MM.1S (cell line): ENCODE measurements at regions not wholly inside any gene's neighbourhood (a gene's known extent, or its start where the extent isn't known, plus 50 kb on each side); places are given as distances from the start of the nearest gene placed in this dataset.

Experiments
- DNase-seq: peaks from one replicate; pipeline ENCODE4 v3.0.0-alpha.2; 2015
- H2AFZ ChIP-seq: fragments of 300-600 bp; sonication (generic); 2 replicates; pipeline ENCODE4 v1.6.0; 2016; ENCODE audit warnings: antibody characterized with exemption, low read length
- H3F3A ChIP-seq: fragments of 300-600 bp; sonication (generic); 2 replicates; pipeline ENCODE4 v1.6.1; 2016; ENCODE audit warnings: mild to moderate bottlenecking, antibody characterized with exemption, low read length, moderate library complexity, mixed read lengths; ENCODE audit not compliant: insufficient read depth
- H3K27ac ChIP-seq: fragments of 300-600 bp; sonication (generic); 2 replicates; pipeline ENCODE4 v1.5.1; 2016; ENCODE audit warnings: mild to moderate bottlenecking, low read length
- H3K27me3 ChIP-seq: fragments of 300-600 bp; sonication (generic); replicated peaks from 2 replicates; pipeline ENCODE4 v1.6.0; 2016; ENCODE audit warnings: low read length; ENCODE audit not compliant: insufficient read depth
- H3K36me3 ChIP-seq: fragments of 300-600 bp; sonication (generic); replicated peaks from 2 replicates; pipeline ENCODE4 v1.6.1; 2016; ENCODE audit warnings: mild to moderate bottlenecking, low read length, mixed read lengths; ENCODE audit not compliant: insufficient read depth
- H3K4me1 ChIP-seq: fragments of 300-600 bp; sonication (generic); 2 replicates; pipeline ENCODE4 v1.6.1; 2016; ENCODE audit warnings: low read length, mixed read lengths
- H3K4me2 ChIP-seq: fragments of 300-600 bp; sonication (generic); 2 replicates; pipeline ENCODE4 v1.6.0; 2016; ENCODE audit warnings: low read depth, low read length
- H3K4me3 ChIP-seq: fragments of 300-600 bp; sonication (generic); 2 replicates; pipeline ENCODE4 v1.5.1; 2016; ENCODE audit warnings: low read length, mixed read lengths
- H3K79me2 ChIP-seq: fragments of 300-600 bp; sonication (generic); 2 replicates; pipeline ENCODE4 v1.6.1; 2016; ENCODE audit warnings: mixed run types, low read length, mixed read lengths
- H3K9ac ChIP-seq: fragments of 300-600 bp; sonication (generic); 2 replicates; pipeline ENCODE4 v1.6.1; 2016; ENCODE audit warnings: low read length, mixed read lengths
- H3K9me2 ChIP-seq: fragments of 300-600 bp; sonication (generic); replicated peaks from 2 replicates; pipeline ENCODE4 v1.6.1; 2016; ENCODE audit warnings: mild to moderate bottlenecking, low read length, mixed read lengths; ENCODE audit not compliant: insufficient read depth
- H3K9me3 ChIP-seq: fragments of 300-600 bp; sonication (generic); replicated peaks from 2 replicates; pipeline ENCODE4 v1.6.1; 2016; ENCODE audit warnings: mild to moderate bottlenecking, low read length, mixed read lengths; ENCODE audit not compliant: insufficient read depth
- H4K20me1 ChIP-seq: fragments of 300-600 bp; sonication (generic); 2 replicates; pipeline ENCODE4 v1.6.1; 2016; ENCODE audit warnings: mild to moderate bottlenecking, low read length, moderate library complexity, mixed read lengths; ENCODE audit not compliant: insufficient read depth
- EZH2 ChIP-seq: fragments of 300-600 bp; sonication (generic); optimal IDR thresholded peaks from 2 replicates; pipeline ENCODE3; 2017; ENCODE audit warnings: low read depth, mild to moderate bottlenecking, antibody characterized with exemption, low read length, mixed read lengths
- EZH2phosphoT487 ChIP-seq: fragments of 300-600 bp; sonication (generic); IDR thresholded peaks from 2 replicates; pipeline ENCODE4 v1.6.1; 2018; ENCODE audit warnings: antibody characterized with exemption, low read length
- TF ChIP-seq, protein P1 (sequence below): fragments of 300-600 bp; sonication (generic); IDR thresholded peaks from 2 replicates; pipeline ENCODE4 v1.5.1; 2016; ENCODE audit warnings: antibody characterized with exemption, low read length, mixed read lengths

DNA sequence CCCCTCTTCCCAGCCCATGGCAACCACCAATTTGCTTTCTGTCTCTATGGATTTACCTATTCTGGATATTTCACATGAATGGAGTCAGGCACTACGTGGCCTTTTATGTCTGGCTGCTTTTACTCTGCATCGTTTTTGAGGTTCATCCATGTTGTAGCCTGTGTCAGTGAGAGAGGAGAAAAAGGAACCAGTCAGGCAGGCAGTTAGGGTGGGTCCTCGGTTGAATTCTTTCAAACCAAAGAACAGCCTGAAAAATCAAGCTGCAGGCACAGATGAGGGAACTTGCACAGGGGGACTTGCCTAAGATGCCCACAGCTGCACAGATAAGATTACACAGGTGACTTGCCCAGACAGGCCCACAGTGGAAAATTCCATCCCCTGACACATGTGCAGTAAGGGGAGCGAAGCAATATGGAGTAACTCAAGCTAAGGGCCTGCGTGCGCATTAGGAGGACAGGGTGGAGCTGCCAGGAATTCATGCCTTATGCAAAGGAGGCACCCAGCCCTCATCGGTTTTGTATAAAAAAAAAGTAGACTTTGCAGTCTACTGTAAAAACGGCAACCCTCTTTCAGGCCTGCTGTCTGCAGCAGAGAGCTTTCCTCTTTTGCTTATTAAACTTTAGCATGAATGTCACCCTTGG, 152.4 kb upstream of the RFLNA start:
- no peaks in the 10 kb centered on the region for H3K9me3 ChIP-seq
- H3K4me1 ChIP-seq = peaks cover 10% of the 10 kb centered on the region; the same call in 1 of the 2 replicates
- H2AFZ ChIP-seq = no peak overlapping the region
- H3K9me2 ChIP-seq = no peaks in the 10 kb centered on the region
- no peak for DNase-seq
- H3K27ac ChIP-seq = no peak overlapping the region
- no peaks in the 10 kb centered on the region for H3K27me3 ChIP-seq
- H3K9ac ChIP-seq = no peak overlapping the region
- H3K79me2 ChIP-seq = no peaks in the 10 kb centered on the region
- no peak overlapping the region for H3K4me3 ChIP-seq
- no peaks in the 10 kb centered on the region for H3K36me3 ChIP-seq
- TF ChIP-seq, protein P1, sequence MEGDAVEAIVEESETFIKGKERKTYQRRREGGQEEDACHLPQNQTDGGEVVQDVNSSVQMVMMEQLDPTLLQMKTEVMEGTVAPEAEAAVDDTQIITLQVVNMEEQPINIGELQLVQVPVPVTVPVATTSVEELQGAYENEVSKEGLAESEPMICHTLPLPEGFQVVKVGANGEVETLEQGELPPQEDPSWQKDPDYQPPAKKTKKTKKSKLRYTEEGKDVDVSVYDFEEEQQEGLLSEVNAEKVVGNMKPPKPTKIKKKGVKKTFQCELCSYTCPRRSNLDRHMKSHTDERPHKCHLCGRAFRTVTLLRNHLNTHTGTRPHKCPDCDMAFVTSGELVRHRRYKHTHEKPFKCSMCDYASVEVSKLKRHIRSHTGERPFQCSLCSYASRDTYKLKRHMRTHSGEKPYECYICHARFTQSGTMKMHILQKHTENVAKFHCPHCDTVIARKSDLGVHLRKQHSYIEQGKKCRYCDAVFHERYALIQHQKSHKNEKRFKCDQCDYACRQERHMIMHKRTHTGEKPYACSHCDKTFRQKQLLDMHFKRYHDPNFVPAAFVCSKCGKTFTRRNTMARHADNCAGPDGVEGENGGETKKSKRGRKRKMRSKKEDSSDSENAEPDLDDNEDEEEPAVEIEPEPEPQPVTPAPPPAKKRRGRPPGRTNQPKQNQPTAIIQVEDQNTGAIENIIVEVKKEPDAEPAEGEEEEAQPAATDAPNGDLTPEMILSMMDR = no peak
- no peak for TF ChIP-seq EZH2phosphoT487
- TF ChIP-seq EZH2 = no peak
- no peaks in the 10 kb centered on the region for H3F3A ChIP-seq
- H4K20me1 ChIP-seq = no peaks in the 10 kb centered on the region
- no peak overlapping the region for H3K4me2 ChIP-seq

DNA sequence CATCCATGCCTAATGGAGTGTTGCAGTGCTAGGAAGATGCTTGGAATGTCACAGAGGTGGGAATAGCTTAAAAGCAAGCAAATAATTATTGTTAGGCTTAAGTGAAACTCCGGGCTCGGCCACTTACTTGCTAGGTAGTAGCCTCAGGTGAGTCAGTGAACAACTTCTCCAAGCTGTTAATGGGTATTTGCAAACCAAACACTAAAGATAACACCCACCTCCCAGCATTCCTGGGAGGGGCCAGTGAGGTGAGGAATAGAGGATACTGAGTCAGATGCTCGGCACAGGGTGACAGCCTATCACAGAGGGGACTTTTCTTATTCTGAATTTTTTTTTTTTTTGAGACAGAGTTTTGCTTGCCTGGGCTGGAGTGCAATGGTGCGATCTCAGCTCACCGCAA, 151.2 kb upstream of the RFLNA start:
- Histone ChIP-seq H3K9me3 (no peaks in the 10 kb centered on the region), H3K9ac (no peak overlapping the region), H3K4me3 (no peak overlapping the region), H3K9me2 (no peaks in the 10 kb centered on the region), H3K27me3 (no peaks in the 10 kb centered on the region), H2AFZ (no peak overlapping the region), H3K79me2 (no peaks in the 10 kb centered on the region), H3K36me3 (no peaks in the 10 kb centered on the region), H3K27ac (no peak overlapping the region), H3F3A (no peaks in the 10 kb centered on the region), H4K20me1 (no peaks in the 10 kb centered on the region), H3K4me2 (no peak overlapping the region), H3K4me1 (peaks cover 14% of the 10 kb centered on the region; the same call in 1 of the 2 replicates)
- TF ChIP-seq EZH2phosphoT487 = no peak
- TF ChIP-seq EZH2 = no peak
- TF ChIP-seq, protein P1 = no peak
- no peak for DNase-seq

DNA sequence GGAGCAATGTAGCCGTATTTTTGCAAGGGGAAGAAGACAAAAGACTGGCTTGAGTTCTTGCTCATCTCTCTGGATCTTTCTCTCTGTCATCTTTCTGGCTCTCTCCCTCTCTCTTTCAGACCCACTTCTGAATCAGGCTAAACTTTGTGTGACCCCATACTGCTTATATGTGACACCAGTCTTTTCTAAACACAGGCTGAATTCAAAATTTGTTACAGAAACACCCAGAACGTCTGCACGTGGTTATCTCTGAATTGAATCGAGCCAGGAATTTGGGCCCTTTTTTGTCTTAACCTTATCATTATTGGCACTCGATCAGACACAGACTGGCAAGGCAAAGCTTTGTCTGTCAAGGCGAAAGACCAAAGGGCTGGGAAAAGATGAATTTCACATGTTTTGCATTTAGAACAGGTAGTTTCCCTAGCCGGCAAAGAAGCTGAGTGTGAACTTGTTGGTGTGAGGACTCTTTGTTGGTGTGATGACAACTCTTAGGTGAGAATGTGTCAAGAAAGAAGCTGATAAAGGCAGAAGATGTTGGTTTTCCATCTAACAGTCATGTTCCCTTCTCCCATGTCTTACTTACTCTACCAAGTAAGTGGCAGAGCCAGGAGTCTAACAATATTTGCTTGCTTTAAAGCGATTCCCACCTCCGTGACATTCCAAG, 150.2 kb upstream of the RFLNA start:
- Histone ChIP-seq H3K4me3 (no peak overlapping the region), H3K9me3 (no peaks in the 10 kb centered on the region), H3K4me1 (peaks cover 14% of the 10 kb centered on the region; the same call in 1 of the 2 replicates), H3K9me2 (no peaks in the 10 kb centered on the region), H3F3A (no peaks in the 10 kb centered on the region), H3K27me3 (no peaks in the 10 kb centered on the region), H3K36me3 (no peaks in the 10 kb centered on the region), H3K79me2 (no peaks in the 10 kb centered on the region), H4K20me1 (no peaks in the 10 kb centered on the region), H2AFZ (no peak overlapping the region), H3K4me2 (no peak overlapping the region), H3K9ac (no peak overlapping the region), H3K27ac (no peak overlapping the region)
- no peak for DNase-seq
- TF ChIP-seq EZH2phosphoT487 (no peak), EZH2 (no peak)
- TF ChIP-seq, protein P1 = no peak
